ENCODE measurements at regions not wholly inside any gene's neighbourhood (a gene's known extent, or its start where the extent isn't known, plus 50 kb on each side); places are given as distances from the start of the nearest gene placed in this dataset.
A peak's percentile ranks its signal among the peaks of the same experiment; 100 is the strongest.

DNA sequence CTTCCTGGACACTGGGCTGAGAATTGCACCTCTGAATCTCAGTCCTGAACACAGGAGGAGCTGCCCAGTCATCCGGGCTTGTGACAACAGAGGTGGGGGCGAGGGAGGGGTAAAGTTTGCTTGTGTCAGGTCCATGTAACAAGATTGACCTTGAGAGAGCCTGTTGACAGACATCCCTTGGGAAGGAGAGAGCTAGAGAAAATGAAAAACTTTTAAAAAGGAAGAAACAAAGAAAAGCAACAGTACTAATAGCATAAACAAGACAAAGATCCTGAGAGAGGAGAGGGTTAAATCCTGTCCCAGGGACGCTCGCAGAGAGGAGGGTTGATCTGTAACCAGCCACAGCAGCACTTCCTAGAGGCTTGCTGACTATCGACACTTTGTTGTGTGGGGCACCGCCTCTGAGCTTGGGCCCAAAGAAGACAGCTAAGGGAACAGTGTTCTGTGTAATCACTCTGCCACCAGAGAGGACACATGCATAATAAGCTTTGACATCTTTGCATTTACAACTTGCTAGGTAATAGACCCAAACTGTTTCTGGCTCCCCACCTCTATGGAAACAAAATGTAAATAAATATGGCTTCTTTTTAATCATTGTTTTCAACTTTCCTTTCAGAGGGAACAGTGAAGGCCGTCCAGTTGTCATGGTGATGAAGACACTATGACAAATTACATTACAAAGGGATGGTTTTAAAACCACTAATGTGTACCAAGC, 363.7 kb downstream of the CSNK1G3 start:
- H3K27me3 ChIP-seq = no peaks in the 10 kb centered on the region
- DNase-seq = no peak
- H3K4me3 ChIP-seq = no peak overlapping the region
- no peaks in the 10 kb centered on the region for H3K36me3 ChIP-seq
- H3K27ac ChIP-seq = no peak overlapping the region
- ATAC-seq (ENCODE audit: low FRiP score in 2 of 2) = no peak
- H3K4me1 ChIP-seq = peaks cover 5 to 17% (median 11%) of the 10 kb centered on the region in 4 donors
- TF ChIP-seq EP300 (IDR thresholded peaks at IDR 0.05) = no peak
- TF ChIP-seq POLR2AphosphoS5 (IDR thresholded peaks at IDR 0.05) = no peak
- TF ChIP-seq, protein P1, sequence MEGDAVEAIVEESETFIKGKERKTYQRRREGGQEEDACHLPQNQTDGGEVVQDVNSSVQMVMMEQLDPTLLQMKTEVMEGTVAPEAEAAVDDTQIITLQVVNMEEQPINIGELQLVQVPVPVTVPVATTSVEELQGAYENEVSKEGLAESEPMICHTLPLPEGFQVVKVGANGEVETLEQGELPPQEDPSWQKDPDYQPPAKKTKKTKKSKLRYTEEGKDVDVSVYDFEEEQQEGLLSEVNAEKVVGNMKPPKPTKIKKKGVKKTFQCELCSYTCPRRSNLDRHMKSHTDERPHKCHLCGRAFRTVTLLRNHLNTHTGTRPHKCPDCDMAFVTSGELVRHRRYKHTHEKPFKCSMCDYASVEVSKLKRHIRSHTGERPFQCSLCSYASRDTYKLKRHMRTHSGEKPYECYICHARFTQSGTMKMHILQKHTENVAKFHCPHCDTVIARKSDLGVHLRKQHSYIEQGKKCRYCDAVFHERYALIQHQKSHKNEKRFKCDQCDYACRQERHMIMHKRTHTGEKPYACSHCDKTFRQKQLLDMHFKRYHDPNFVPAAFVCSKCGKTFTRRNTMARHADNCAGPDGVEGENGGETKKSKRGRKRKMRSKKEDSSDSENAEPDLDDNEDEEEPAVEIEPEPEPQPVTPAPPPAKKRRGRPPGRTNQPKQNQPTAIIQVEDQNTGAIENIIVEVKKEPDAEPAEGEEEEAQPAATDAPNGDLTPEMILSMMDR (IDR thresholded peaks at IDR 0.05) = no peak
- TF ChIP-seq POLR2A (IDR thresholded peaks at IDR 0.05) = no peak
- H3K9me3 ChIP-seq = no peaks in the 10 kb centered on the region
- WGBS, 2 donors = 37% methylated on average over 7 of the region's 7 CpGs

DNA sequence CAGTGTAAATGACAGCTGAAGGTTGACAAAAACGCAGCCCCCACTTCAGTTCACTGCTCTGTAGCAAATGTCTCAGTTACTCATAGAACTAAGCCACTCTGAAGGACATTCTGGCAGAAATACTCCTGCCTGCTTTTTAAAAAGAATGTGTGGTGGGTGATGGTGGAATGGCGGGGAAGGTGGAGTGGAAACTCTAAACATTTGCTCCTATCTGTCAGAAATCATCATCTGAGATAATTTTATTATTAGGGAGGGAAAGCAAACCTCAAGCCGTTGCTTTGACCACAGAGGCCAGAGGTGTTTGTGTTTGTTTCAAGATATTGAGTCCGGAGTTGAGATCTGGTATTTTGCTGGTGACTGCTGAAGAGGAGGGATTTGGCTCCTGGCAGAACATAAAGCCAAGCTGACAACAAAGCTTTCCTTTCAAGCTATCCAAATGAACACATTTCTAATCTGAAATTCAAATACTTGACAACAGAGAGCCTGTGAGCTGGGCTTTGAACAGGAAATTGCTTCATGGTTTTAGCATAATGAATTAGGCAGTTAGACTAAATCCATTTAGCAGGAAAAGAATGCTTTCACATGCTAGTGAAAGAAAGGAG, 362.7 kb downstream of the CSNK1G3 start:
- no peaks in the 10 kb centered on the region for H3K9me3 ChIP-seq
- no peak for DNase-seq
- peak overlapping the region in 1 of 4 donors; percentile 11 for H3K27ac ChIP-seq
- no peak for ATAC-seq (ENCODE audit: low FRiP score in 2 of 2)
- H3K4me1 ChIP-seq = peaks cover 5 to 17% (median 11%) of the 10 kb centered on the region in 4 donors
- TF ChIP-seq POLR2A (IDR thresholded peaks at IDR 0.05) = no peak
- TF ChIP-seq, protein P1 (IDR thresholded peaks at IDR 0.05) = no peak
- no peak for TF ChIP-seq POLR2AphosphoS5 (IDR thresholded peaks at IDR 0.05)
- no peak for TF ChIP-seq EP300 (IDR thresholded peaks at IDR 0.05)
- H3K4me3 ChIP-seq = no peak overlapping the region
- H3K36me3 ChIP-seq = no peaks in the 10 kb centered on the region
- WGBS, 2 donors = 43 to 44% methylated on average over 4 of the region's 4 CpGs
- H3K27me3 ChIP-seq = no peaks in the 10 kb centered on the region

- no peaks in the 10 kb centered on the region for H3K9me3 ChIP-seq
- no peak for DNase-seq
- no peak for ATAC-seq (ENCODE audit: low FRiP score in 2 of 2)
- H3K4me3 ChIP-seq = no peak overlapping the region
- 65 to 67% methylated on average over 2 of the region's 2 CpGs for WGBS, 2 donors
- H3K27ac ChIP-seq = no peak overlapping the region
- no peak for TF ChIP-seq POLR2A (IDR thresholded peaks at IDR 0.05)
- no peak for TF ChIP-seq POLR2AphosphoS5 (IDR thresholded peaks at IDR 0.05)
- TF ChIP-seq, protein P1 (IDR thresholded peaks at IDR 0.05) = no peak
- no peak for TF ChIP-seq EP300 (IDR thresholded peaks at IDR 0.05)
- H3K36me3 ChIP-seq = no peaks in the 10 kb centered on the region
- H3K27me3 ChIP-seq = no peaks in the 10 kb centered on the region
- H3K4me1 ChIP-seq = peaks cover 5 to 17% (median 11%) of the 10 kb centered on the region in 4 donors
Measured at GRCh38 chr5:123873846-123874245, 361.9 kb downstream of the CSNK1G3 start.

- no peak for TF ChIP-seq POLR2AphosphoS5 (IDR thresholded peaks at IDR 0.05)
- TF ChIP-seq EP300 (IDR thresholded peaks at IDR 0.05) = no peak
- TF ChIP-seq, protein P1 (IDR thresholded peaks at IDR 0.05) = no peak
- no peak for TF ChIP-seq POLR2A (IDR thresholded peaks at IDR 0.05)
- WGBS, 2 donors = 82 to 100% methylated on average over 1 of the region's 1 CpG
Measured at GRCh38 chr5:123871373-123871772, 359.4 kb downstream of the CSNK1G3 start.

More at GRCh38 chr5:123871373-123871772, 359.4 kb downstream of the CSNK1G3 start:
- Histone ChIP-seq H3K27ac (no peak overlapping the region), H3K9me3 (peaks cover 0 to 3% (median 0%) of the 10 kb centered on the region in 4 donors), H3K36me3 (no peaks in the 10 kb centered on the region), H3K27me3 (no peaks in the 10 kb centered on the region), H3K4me3 (no peak overlapping the region), H3K4me1 (peaks cover 5 to 17% (median 11%) of the 10 kb centered on the region in 4 donors)
- ATAC-seq (ENCODE audit: low FRiP score in 2 of 2) = no peak
- no peak for DNase-seq
